ENCODE measurements at regions not wholly inside any gene's neighbourhood (a gene's known extent, or its start where the extent isn't known, plus 50 kb on each side); places are given as distances from the start of the nearest gene placed in this dataset.

- Histone ChIP-seq H3K27me3 (ENCODE audit: insufficient read depth) (no peaks in the 10 kb centered on the region), H3K79me2 (ENCODE audit: insufficient read depth) (no peaks in the 10 kb centered on the region), H3K9me3 (no peaks in the 10 kb centered on the region), H3K4me1 (ENCODE audit: control insufficient read depth in 1 of 2, insufficient read depth in 2 of 2, low read depth in 1 of 2, low read length in 1 of 2) (no peaks in the 10 kb centered on the region; a peak in 1 of 4 replicates), H3K4me3 (ENCODE audit: low read depth in 2 of 2, low read length in 1 of 2) (no peak overlapping the region), H2AFZ (ENCODE audit: low read depth) (no peak overlapping the region; the same call in 1 of the 2 replicates), H3F3A (replicated peaks; ENCODE audit: insufficient read depth) (no peaks in the 10 kb centered on the region), H3K4me2 (no peak overlapping the region), H3K27ac (ENCODE audit: low read depth in 2 of 2, low read length in 1 of 2) (no peak overlapping the region), H3K36me3 (replicated peaks in 1 of 2; ENCODE audit: control insufficient read depth in 1 of 2, insufficient read depth in 2 of 2, low read length in 1 of 2) (no peaks in the 10 kb centered on the region), H3K9me2 (no peaks in the 10 kb centered on the region), H3K9ac (no peak overlapping the region), H4K20me1 (ENCODE audit: insufficient read depth) (no peaks in the 10 kb centered on the region)
- ChIA-PET POLR2A (no interaction called here), CTCF (interaction anchor here (0.9 to 1.1 kb wide), 2 partner anchors 10 to 20 kb away, joined by 3 read pairs; no protein-coding TSS in a partner anchor)
- 60% methylated on average over 4 of the region's 4 CpGs for WGBS (ENCODE audit: low lambda C conversion rate)
- TF ChIP-seq PBX3 (IDR thresholded peaks at IDR 0.05) = no peak
- TF ChIP-seq MXI1 (IDR thresholded peaks at IDR 0.05; ENCODE audit: low read depth, low read length) = no peak
- no peak for TF ChIP-seq GABPA (IDR thresholded peaks at IDR 0.05; ENCODE audit: low read depth)
- TF ChIP-seq SIN3A (IDR thresholded peaks at IDR 0.05; ENCODE audit: borderline replicate concordance, low read depth, low read length) = no peak
- no peak for DNase-seq
Measured at GRCh38 chr15:39497759-39498565, 82.9 kb upstream of the THBS1 start.

- no peak overlapping the region for H3K4me3 ChIP-seq (ENCODE audit: low read depth in 2 of 2, low read length in 1 of 2)
- H4K20me1 ChIP-seq (ENCODE audit: insufficient read depth) = no peaks in the 10 kb centered on the region
- H3K36me3 ChIP-seq (replicated peaks in 1 of 2; ENCODE audit: control insufficient read depth in 1 of 2, insufficient read depth in 2 of 2, low read length in 1 of 2) = no peaks in the 10 kb centered on the region
- no peaks in the 10 kb centered on the region; a peak in 1 of 4 replicates for H3K4me1 ChIP-seq (ENCODE audit: control insufficient read depth in 1 of 2, insufficient read depth in 2 of 2, low read depth in 1 of 2, low read length in 1 of 2)
- H3K27ac ChIP-seq (ENCODE audit: low read depth in 2 of 2, low read length in 1 of 2) = no peak overlapping the region
- no peak overlapping the region for H3K4me2 ChIP-seq
- no peak overlapping the region for H3K9ac ChIP-seq
- POLR2A ChIA-PET = no interaction called here
- H3K27me3 ChIP-seq (ENCODE audit: insufficient read depth) = no peaks in the 10 kb centered on the region
- no peaks in the 10 kb centered on the region for H3K9me2 ChIP-seq
- 86% methylated on average over 4 of the region's 4 CpGs for WGBS (ENCODE audit: low lambda C conversion rate)
- no peak for DNase-seq
- H3K79me2 ChIP-seq (ENCODE audit: insufficient read depth) = no peaks in the 10 kb centered on the region
- H2AFZ ChIP-seq (ENCODE audit: low read depth) = no peak overlapping the region
- H3K9me3 ChIP-seq = no peaks in the 10 kb centered on the region
- TF ChIP-seq PBX3 (IDR thresholded peaks at IDR 0.05) (peak; percentile 21; the same call in 1 of the 2 replicates), ELF1 (IDR thresholded peaks at IDR 0.05) (no peak)
- CTCF ChIA-PET = no interaction called here
- H3F3A ChIP-seq (replicated peaks; ENCODE audit: insufficient read depth) = no peaks in the 10 kb centered on the region
Measured at GRCh38 chr15:39498629-39499028, 82.2 kb upstream of the THBS1 start.

- CTCF ChIA-PET = no interaction called here
- Histone ChIP-seq H3K9ac (no peak overlapping the region), H3K27me3 (ENCODE audit: insufficient read depth) (no peaks in the 10 kb centered on the region), H3K4me3 (ENCODE audit: low read depth in 2 of 2, low read length in 1 of 2) (no peak overlapping the region), H3K9me3 (no peaks in the 10 kb centered on the region), H3K9me2 (no peaks in the 10 kb centered on the region), H3K4me1 (ENCODE audit: control insufficient read depth in 1 of 2, insufficient read depth in 2 of 2, low read depth in 1 of 2, low read length in 1 of 2) (peaks cover 0 to under 1% of the 10 kb centered on the region in 2 experiments; a peak in 1 of 4 replicates), H4K20me1 (ENCODE audit: insufficient read depth) (no peaks in the 10 kb centered on the region), H3K27ac (ENCODE audit: low read depth in 2 of 2, low read length in 1 of 2) (no peak overlapping the region), H2AFZ (ENCODE audit: low read depth) (no peak overlapping the region), H3F3A (replicated peaks; ENCODE audit: insufficient read depth) (no peaks in the 10 kb centered on the region), H3K79me2 (ENCODE audit: insufficient read depth) (no peaks in the 10 kb centered on the region), H3K36me3 (replicated peaks in 1 of 2; ENCODE audit: control insufficient read depth in 1 of 2, insufficient read depth in 2 of 2, low read length in 1 of 2) (no peaks in the 10 kb centered on the region), H3K4me2 (no peak overlapping the region)
- no peak for TF ChIP-seq GATA2 (CRISPR knock-in tag; IDR thresholded peaks at IDR 0.05)
- WGBS (ENCODE audit: low lambda C conversion rate) = 74% methylated on average over 1 of the region's 1 CpG
- no peak for DNase-seq
- POLR2A ChIA-PET = no interaction called here
Measured at GRCh38 chr15:39499042-39499441, 81.8 kb upstream of the THBS1 start.

All from SK-N-SH (cell line).